Thoracic aorta (tissue), 2 donors: ENCODE measurements at regions not wholly inside any gene's neighbourhood (a gene's known extent, or its start where the extent isn't known, plus 50 kb on each side); places are given as distances from the start of the nearest gene placed in this dataset.

Source experiments
- ATAC-seq: fragments of 150-250 bp; one replicate; pipeline ENCODE4 v1.8.0; 2017; ENCODE audit warnings: low read depth; ENCODE audit not compliant: insufficient number of reproducible peaks, low FRiP score
- DNase-seq: peaks from one replicate; pipeline ENCODE4 v3.0.0-alpha.2; 2020; ENCODE audit warnings: low spot score
- H3K27ac ChIP-seq, 2 donors: fragments of 200-600 bp; sonication (generic); 1 replicate in 1 of 2; 2 replicates in 1 of 2; pipeline ENCODE4 v1.5.1; 2016; ENCODE audit warnings: mild to moderate bottlenecking in 2 of 2, moderate library complexity in 2 of 2
- H3K27me3 ChIP-seq: fragments of 200-600 bp; sonication (generic); replicated peaks from 2 replicates; pipeline ENCODE4 v1.6.0; 2016; ENCODE audit warnings: mild to moderate bottlenecking; ENCODE audit not compliant: insufficient read depth
- H3K36me3 ChIP-seq: fragments of 200-600 bp; sonication (generic); one replicate; pipeline ENCODE4 v1.5.1; 2016
- H3K4me1 ChIP-seq, 2 donors: fragments of 200-600 bp; sonication (generic); 1 replicate in 1 of 2; 2 replicates in 1 of 2; pipeline versions ENCODE4 v1.5.1 to v1.6.0; 2016; ENCODE audit warnings: low read depth in 2 of 2, mild to moderate bottlenecking in 1 of 2; ENCODE audit not compliant: control insufficient read depth in 1 of 2
- H3K4me3 ChIP-seq: fragments of 200-600 bp; sonication (generic); 2 replicates; pipeline ENCODE4 v1.5.1; 2016; ENCODE audit warnings: mild to moderate bottlenecking
- H3K9me3 ChIP-seq: fragments of 200-600 bp; sonication (generic); 2 replicates; pipeline ENCODE4 v1.5.1; 2016
- TF ChIP-seq, protein P1 (sequence below): fragments of 200-600 bp; sonication (generic); IDR thresholded peaks from one replicate; pipeline ENCODE4 v1.5.1; 2019; ENCODE audit warnings: antibody characterized with exemption

DNA sequence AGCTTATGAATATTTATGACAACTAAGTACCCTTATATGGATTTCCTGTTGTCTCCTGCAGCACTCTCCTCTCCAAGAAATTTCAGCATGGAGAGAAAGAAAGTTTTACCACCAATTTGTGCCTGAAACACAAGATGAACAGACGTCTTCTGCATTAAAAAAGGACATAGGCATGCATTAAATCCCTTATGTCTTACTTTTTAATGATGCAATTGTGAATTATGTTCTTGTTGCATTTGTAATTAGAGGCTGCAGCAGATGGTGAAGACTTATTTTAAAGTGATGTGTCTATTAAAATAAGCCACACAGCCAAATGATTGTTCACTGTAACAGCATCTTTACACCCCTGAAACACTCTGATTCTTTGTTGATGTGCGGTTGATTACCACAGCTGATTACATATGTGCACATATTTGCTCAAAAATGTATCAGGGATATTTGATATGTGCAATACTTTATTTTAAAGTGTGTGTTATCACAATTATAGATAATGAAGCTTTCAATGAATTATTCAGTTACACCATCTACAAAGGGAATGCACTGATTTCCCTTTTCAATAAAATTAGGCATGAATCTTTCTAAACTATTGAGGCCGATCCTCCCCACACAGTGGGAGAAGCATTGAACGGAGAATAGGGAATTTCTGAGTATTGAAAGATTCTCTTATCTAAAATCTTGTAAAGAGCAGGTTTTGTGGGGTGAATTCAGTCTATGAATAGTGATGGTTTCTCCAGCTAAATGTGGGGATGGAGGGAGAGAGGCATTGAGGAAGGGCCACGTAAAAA is 585.1 kb downstream of the SLC4A3 start:
- no peak for DNase-seq
- Histone ChIP-seq H3K27ac (no peak overlapping the region), H3K4me1 (no peaks in the 10 kb centered on the region), H3K36me3 (no peaks in the 10 kb centered on the region), H3K9me3 (no peaks in the 10 kb centered on the region), H3K27me3 (no peaks in the 10 kb centered on the region), H3K4me3 (no peak overlapping the region)
- TF ChIP-seq, protein P1, sequence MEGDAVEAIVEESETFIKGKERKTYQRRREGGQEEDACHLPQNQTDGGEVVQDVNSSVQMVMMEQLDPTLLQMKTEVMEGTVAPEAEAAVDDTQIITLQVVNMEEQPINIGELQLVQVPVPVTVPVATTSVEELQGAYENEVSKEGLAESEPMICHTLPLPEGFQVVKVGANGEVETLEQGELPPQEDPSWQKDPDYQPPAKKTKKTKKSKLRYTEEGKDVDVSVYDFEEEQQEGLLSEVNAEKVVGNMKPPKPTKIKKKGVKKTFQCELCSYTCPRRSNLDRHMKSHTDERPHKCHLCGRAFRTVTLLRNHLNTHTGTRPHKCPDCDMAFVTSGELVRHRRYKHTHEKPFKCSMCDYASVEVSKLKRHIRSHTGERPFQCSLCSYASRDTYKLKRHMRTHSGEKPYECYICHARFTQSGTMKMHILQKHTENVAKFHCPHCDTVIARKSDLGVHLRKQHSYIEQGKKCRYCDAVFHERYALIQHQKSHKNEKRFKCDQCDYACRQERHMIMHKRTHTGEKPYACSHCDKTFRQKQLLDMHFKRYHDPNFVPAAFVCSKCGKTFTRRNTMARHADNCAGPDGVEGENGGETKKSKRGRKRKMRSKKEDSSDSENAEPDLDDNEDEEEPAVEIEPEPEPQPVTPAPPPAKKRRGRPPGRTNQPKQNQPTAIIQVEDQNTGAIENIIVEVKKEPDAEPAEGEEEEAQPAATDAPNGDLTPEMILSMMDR = no peak
- no peak for ATAC-seq

DNA sequence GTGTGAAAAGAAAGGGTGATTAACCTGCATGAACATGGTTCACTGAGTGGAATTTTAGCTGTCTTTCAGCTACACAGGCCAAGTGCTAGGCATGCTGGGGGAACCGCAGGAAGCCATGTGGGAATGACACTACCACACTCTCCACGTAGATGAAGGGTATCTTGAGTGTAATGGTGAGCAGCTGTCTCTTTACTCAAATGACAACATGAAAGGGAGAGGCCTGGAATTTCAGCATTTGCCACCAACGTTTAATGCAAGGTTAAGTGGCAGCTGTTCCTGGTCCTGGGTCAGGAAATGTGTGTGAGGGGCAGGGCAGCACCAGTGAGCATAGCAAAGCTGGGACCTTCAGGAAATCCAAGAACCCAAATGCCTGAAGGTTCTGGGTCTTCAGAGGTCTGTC is 588.4 kb downstream of the SLC4A3 start:
- no peaks in the 10 kb centered on the region for H3K9me3 ChIP-seq
- H3K27ac ChIP-seq = no peak overlapping the region
- ATAC-seq (no peak), DNase-seq (no peak)
- no peaks in the 10 kb centered on the region for H3K27me3 ChIP-seq
- TF ChIP-seq, protein P1 = no peak
- H3K36me3 ChIP-seq = no peaks in the 10 kb centered on the region
- no peaks in the 10 kb centered on the region for H3K4me1 ChIP-seq
- H3K4me3 ChIP-seq = no peak overlapping the region

DNA sequence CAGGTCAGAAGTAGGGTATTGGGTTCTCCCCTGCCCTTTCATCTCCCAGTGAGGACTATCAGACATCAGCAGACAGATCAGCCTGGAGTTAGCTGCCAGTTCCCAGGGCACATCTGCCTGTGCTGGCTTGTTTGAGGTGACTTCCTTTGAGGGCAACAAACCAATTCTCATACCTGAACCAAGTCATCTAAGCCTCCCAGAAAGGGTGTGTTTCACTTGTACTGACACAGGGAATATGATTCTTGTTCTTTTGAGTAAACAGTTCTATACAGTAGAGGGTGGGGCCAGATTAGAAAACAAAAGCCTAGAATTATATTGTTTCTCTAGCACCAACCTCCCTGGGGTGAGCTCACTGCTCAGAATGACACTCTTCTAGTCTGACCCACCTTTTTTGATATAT is 591.9 kb downstream of the SLC4A3 start:
- no peaks in the 10 kb centered on the region for H3K4me1 ChIP-seq
- no peaks in the 10 kb centered on the region for H3K36me3 ChIP-seq
- no peak overlapping the region for H3K27ac ChIP-seq
- no peak overlapping the region for H3K4me3 ChIP-seq
- no peaks in the 10 kb centered on the region for H3K9me3 ChIP-seq
- H3K27me3 ChIP-seq = no peaks in the 10 kb centered on the region
- TF ChIP-seq, protein P1 = no peak
- ATAC-seq (no peak), DNase-seq (no peak)

DNA sequence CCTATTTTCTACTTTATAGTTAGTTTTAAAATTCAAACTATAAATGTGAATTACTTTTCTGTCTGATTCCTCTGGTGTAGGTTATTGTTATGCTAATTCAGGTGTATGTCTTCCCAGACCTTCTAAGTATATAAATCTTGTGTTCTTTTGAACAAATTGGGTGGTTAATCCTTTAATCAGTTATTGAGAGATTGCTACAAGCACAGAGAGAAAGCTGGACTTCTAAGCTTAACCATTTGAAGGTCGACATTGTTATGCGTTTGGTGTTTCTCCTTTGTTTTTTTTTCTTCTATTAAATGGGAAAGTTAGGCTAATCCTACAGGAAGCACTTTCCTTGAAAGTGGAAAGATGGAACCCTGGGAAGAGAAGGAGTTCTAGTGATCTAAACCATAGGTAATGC is 592.6 kb downstream of the SLC4A3 start:
- Histone ChIP-seq H3K27me3 (no peaks in the 10 kb centered on the region), H3K4me1 (peaks cover 0 to 6% of the 10 kb centered on the region in 2 donors), H3K4me3 (no peak overlapping the region), H3K9me3 (no peaks in the 10 kb centered on the region), H3K27ac (no peak overlapping the region), H3K36me3 (no peaks in the 10 kb centered on the region)
- ATAC-seq (no peak), DNase-seq (no peak)
- TF ChIP-seq, protein P1 = no peak

DNA sequence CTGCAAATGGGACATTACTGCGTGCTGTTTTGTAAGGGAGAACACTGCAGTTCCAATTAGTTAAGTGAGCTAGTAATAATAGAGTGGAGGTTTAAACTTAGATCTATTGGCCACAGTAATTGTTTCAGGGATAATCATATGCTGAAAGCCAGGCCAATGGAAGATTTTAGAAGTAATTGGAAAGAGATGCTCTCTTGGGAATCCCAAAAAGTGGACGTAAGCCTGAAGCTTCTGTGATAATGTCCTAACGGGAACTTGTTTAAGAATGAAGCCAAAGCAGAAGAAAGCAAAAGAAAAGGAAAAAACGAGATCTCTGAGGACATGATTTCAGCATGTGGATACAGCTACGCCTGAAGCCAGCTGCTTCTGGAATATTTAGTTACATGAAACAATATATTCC is 594.6 kb downstream of the SLC4A3 start:
- no peak overlapping the region for H3K4me3 ChIP-seq
- H3K9me3 ChIP-seq = no peaks in the 10 kb centered on the region
- TF ChIP-seq, protein P1 = no peak
- no peak overlapping the region for H3K27ac ChIP-seq
- ATAC-seq (no peak), DNase-seq (no peak)
- no peaks in the 10 kb centered on the region for H3K27me3 ChIP-seq
- H3K36me3 ChIP-seq = no peaks in the 10 kb centered on the region
- H3K4me1 ChIP-seq = peaks cover 0 to 10% of the 10 kb centered on the region in 2 donors
